ENCODE measurements at regions not wholly inside any gene's neighbourhood (a gene's known extent, or its start where the extent isn't known, plus 50 kb on each side); places are given as distances from the start of the nearest gene placed in this dataset.

DNA sequence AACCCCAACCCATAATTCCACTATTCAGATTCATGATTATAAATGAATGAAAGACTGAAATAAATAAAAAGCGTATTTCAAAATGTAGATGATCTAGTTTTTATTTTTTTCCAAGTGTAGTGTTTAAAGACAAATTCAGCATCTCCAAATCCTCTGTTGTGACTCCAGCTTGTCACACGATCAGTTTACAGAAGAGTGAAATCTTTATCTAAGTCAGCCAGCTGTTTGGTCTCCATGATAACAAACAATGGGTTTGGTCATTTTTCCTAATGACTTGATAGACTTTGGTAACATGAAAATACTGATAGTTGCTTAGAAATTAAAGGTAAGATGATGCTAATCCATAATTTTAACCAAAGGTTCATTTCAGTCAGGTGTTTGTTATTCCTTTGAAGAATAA, 114.5 kb upstream of the RASSF8 start:
- Histone ChIP-seq H3K36me3 (no peaks in the 10 kb centered on the region), H3K27me3 (no peaks in the 10 kb centered on the region), H3K4me3 (no peak overlapping the region), H3K4me1 (no peaks in the 10 kb centered on the region), H3K9me3 (no peaks in the 10 kb centered on the region), H3K27ac (no peak overlapping the region)
- 60% methylated on average over 2 of the region's 2 CpGs for WGBS
- TF ChIP-seq EP300 (IDR thresholded peaks at IDR 0.05), result no peak
- no peak for TF ChIP-seq POLR2A (IDR thresholded peaks at IDR 0.05)
- TF ChIP-seq, protein P1, sequence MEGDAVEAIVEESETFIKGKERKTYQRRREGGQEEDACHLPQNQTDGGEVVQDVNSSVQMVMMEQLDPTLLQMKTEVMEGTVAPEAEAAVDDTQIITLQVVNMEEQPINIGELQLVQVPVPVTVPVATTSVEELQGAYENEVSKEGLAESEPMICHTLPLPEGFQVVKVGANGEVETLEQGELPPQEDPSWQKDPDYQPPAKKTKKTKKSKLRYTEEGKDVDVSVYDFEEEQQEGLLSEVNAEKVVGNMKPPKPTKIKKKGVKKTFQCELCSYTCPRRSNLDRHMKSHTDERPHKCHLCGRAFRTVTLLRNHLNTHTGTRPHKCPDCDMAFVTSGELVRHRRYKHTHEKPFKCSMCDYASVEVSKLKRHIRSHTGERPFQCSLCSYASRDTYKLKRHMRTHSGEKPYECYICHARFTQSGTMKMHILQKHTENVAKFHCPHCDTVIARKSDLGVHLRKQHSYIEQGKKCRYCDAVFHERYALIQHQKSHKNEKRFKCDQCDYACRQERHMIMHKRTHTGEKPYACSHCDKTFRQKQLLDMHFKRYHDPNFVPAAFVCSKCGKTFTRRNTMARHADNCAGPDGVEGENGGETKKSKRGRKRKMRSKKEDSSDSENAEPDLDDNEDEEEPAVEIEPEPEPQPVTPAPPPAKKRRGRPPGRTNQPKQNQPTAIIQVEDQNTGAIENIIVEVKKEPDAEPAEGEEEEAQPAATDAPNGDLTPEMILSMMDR (IDR thresholded peaks at IDR 0.05), result no peak
- no peak for TF ChIP-seq POLR2AphosphoS5 (IDR thresholded peaks at IDR 0.05)
- DNase-seq (ENCODE audit: low spot score in 2 of 2), result no peak

DNA sequence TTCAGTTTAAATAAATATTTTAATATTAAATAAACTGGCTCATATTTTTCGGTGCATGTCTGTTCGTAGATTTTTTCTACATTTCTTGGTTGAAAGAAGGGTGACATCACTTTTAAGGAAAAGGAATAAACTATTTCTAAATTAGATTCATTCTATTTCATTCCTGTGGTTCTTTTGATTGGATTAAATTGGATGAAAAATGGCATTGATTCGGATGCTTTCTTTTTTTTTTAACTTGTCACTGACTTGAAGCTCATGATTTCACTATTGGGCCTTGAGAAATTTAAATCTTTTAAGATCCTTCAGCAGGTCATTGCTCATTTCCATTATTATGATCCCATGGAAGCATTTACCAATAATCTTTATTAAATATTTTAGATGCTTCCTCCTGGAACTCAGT, 113.1 kb upstream of the RASSF8 start:
- no peaks in the 10 kb centered on the region for H3K9me3 ChIP-seq
- H3K4me3 ChIP-seq, result no peak overlapping the region
- H3K27ac ChIP-seq, result no peak overlapping the region
- no peaks in the 10 kb centered on the region for H3K36me3 ChIP-seq
- H3K27me3 ChIP-seq, result no peaks in the 10 kb centered on the region
- DNase-seq (ENCODE audit: low spot score in 2 of 2), result no peak
- WGBS, result 69% methylated on average over 3 of the region's 3 CpGs
- TF ChIP-seq POLR2AphosphoS5 (IDR thresholded peaks at IDR 0.05) (no peak), EP300 (IDR thresholded peaks at IDR 0.05) (no peak), POLR2A (IDR thresholded peaks at IDR 0.05) (no peak)
- TF ChIP-seq, protein P1 (IDR thresholded peaks at IDR 0.05), result no peak
- H3K4me1 ChIP-seq, result no peaks in the 10 kb centered on the region

DNA sequence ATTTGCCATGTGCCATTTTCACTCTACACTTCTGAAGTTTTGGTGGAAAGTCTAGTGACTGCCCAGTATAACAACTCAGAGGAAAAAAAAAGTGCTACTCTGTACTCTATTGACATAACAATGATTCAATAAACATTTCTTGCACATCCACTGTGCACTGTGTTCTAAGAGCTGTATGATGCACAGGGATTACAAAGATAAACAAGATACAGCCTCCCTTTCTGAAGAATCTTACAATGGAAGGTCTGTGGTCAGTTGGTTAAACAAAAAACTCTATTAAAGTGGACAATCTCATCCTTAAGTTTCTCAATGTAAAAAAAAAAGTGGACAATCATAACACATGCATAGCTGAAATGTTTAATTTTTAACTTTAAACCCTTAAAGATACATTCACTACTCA, 105.7 kb upstream of the RASSF8 start:
- H3K36me3 ChIP-seq, result no peaks in the 10 kb centered on the region
- no peaks in the 10 kb centered on the region for H3K4me1 ChIP-seq
- no peak overlapping the region for H3K4me3 ChIP-seq
- no peaks in the 10 kb centered on the region for H3K9me3 ChIP-seq
- DNase-seq (ENCODE audit: low spot score in 2 of 2), result no peak
- no peaks in the 10 kb centered on the region for H3K27me3 ChIP-seq
- TF ChIP-seq, protein P1 (IDR thresholded peaks at IDR 0.05), result no peak
- TF ChIP-seq EP300 (IDR thresholded peaks at IDR 0.05) (no peak), POLR2AphosphoS5 (IDR thresholded peaks at IDR 0.05) (no peak), POLR2A (IDR thresholded peaks at IDR 0.05) (no peak)
- no peak overlapping the region for H3K27ac ChIP-seq

DNA sequence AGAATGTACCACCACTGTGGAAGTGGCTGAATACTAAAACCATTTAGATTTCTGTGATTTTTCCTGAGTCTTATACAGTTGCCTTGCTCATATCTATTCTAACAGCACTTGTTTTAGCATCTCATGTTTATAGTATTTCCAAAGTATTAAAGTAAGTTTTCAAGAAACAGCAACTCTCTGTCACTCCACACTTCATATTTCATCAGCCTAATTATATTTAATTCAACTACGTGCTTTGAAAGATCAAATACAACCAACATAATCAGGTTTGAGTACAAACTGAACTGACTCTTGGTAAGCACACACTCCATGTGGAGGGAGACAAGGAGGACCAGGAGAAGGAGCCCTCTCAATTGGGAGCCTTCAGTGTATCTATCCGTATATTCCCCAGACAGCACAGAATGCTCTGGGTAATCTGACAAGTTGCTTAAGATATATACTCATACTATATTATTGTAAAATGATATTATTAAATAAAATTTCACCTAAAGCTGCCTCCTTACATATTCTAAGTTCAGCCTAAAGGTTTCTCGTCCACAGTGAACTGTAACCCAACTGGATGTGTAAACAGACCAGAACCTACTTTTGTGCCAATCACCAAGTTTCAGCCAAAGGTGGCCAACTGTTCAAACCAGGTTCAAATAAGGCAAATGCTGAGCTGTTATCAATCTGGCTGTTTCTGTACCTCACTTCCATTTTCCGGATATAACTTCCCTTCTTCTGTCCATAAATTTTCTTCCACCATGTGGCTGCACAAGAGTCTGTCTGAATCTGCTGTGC, 105.0 kb upstream of the RASSF8 start:
- H3K9me3 ChIP-seq, result no peaks in the 10 kb centered on the region
- TF ChIP-seq, protein P1 (IDR thresholded peaks at IDR 0.05), result no peak
- no peak for TF ChIP-seq POLR2AphosphoS5 (IDR thresholded peaks at IDR 0.05)
- no peak for TF ChIP-seq EP300 (IDR thresholded peaks at IDR 0.05)
- TF ChIP-seq POLR2A (IDR thresholded peaks at IDR 0.05), result no peak
- H3K4me3 ChIP-seq, result no peak overlapping the region
- WGBS, result 90% methylated on average over 4 of the region's 4 CpGs
- DNase-seq (ENCODE audit: low spot score in 2 of 2), result no peak
- H3K4me1 ChIP-seq, result no peaks in the 10 kb centered on the region
- no peaks in the 10 kb centered on the region for H3K36me3 ChIP-seq
- H3K27me3 ChIP-seq, result no peaks in the 10 kb centered on the region
- no peak overlapping the region for H3K27ac ChIP-seq

DNA sequence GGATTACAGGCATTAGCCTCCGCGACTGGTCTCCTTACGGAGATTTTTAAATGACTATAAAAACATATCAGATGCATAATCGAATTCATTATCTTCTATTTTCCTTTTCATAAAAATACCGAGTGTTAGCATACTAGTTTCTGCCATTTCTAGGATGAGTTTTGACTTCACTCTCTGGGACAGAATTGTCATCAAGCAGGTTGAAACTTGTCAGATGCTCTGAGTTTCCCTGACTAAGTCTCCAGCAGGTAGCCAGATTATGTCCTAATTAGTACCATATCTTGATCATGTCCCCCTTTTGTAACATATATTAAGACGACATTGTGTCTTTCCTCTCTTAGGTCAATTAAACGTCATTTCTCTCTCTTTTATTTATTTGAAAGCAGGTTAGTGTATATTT, 103.5 kb upstream of the RASSF8 start:
- WGBS, result 66% methylated on average over 7 of the region's 7 CpGs
- Histone ChIP-seq H3K9me3 (no peaks in the 10 kb centered on the region), H3K4me1 (no peaks in the 10 kb centered on the region), H3K27me3 (no peaks in the 10 kb centered on the region), H3K27ac (no peak overlapping the region), H3K4me3 (no peak overlapping the region), H3K36me3 (no peaks in the 10 kb centered on the region)
- TF ChIP-seq, protein P1 (IDR thresholded peaks at IDR 0.05), result no peak
- no peak for TF ChIP-seq EP300 (IDR thresholded peaks at IDR 0.05)
- no peak for TF ChIP-seq POLR2AphosphoS5 (IDR thresholded peaks at IDR 0.05)
- TF ChIP-seq POLR2A (IDR thresholded peaks at IDR 0.05), result no peak
- DNase-seq (ENCODE audit: low spot score in 2 of 2), result no peak
